HCT116 (cell line): ENCODE measurements at regions not wholly inside any gene's neighbourhood (a gene's known extent, or its start where the extent isn't known, plus 50 kb on each side); places are given as distances from the start of the nearest gene placed in this dataset.

ENCODE experiments used
- ATAC-seq: fragments of 200-7000 bp; cut with Tn5 transposase; 2 replicates; pipeline ENCODE4 v1.9.1; 2020; ENCODE audit warnings: mild to moderate bottlenecking, moderate library complexity
- BruUV-seq: library from RNA; stranded (reverse); fragments of 400-500 nt; replicated peaks from 2 replicates; lab custom pipeline; 2021; lab: Mats Ljungman, UMichigan
- CTCF ChIA-PET: fragments of 300-600 bp; sonication (Branson Sonifier 250); formaldehyde crosslinking; loops from one replicate; lab custom pipeline; 2021; ENCODE audit warnings: antibody characterized with exemption; lab: Charles Lee
- POLR2A ChIA-PET: fragments of 300-600, 350-600 bp; sonication (Branson Sonifier 250); formaldehyde crosslinking; loops from one replicate; lab custom pipeline; 2021; ENCODE audit warnings: antibody characterized with exemption; lab: Charles Lee
- RAD21 ChIA-PET, 2 experiments: fragments of 300-600 bp; sonication (Branson Sonifier 250); formaldehyde crosslinking; loops; one replicate each; lab custom pipeline; 2023; ENCODE audit warnings: low total read pairs in 2 of 2; ENCODE audit not compliant: uncharacterized antibody in 2 of 2, unreplicated experiment in 2 of 2, low non-redundant PET in 1 of 2; lab: Charles Lee
- DNase-seq: peaks from one replicate; pipeline ENCODE4 v3.0.0-alpha.2; 2010; ENCODE audit warnings: low read depth, low spot score
- H2AFZ ChIP-seq: fragments of 200-600 bp; shearing (Covaris generic), sonication (generic); 2 replicates; pipeline ENCODE4 v1.6.1; 2017; ENCODE audit warnings: low read depth, mixed run types, mixed read lengths, antibody characterized with exemption, low read length; ENCODE audit not compliant: poor library complexity, severe bottlenecking
- H3K27ac ChIP-seq: 2 replicates; pipeline ENCODE4 v1.5.1; 2012; ENCODE audit warnings: low read depth, low read length
- H3K27me3 ChIP-seq: fragments of 200-600 bp; sonication (generic); 2 replicates; pipeline ENCODE4 v1.6.1; 2016; ENCODE audit warnings: mixed run types, low read length, mixed read lengths; ENCODE audit not compliant: insufficient read depth
- H3K36me3 ChIP-seq, 2 experiments: fragments of 200-500 bp in 1 of 2; fragments of 200-600 bp in 1 of 2; sonication (Bioruptor generic) in 1 of 2; sonication (generic) in 1 of 2; 2 replicates each; pipeline versions ENCODE4 v1.5.1 to v1.6.1; 2014 to 2016; ENCODE audit warnings: low read length in 2 of 2, inconsistent platforms in 1 of 2, mixed read lengths in 1 of 2, mixed run types in 1 of 2; ENCODE audit not compliant: insufficient read depth in 2 of 2, control insufficient read depth in 1 of 2
- H3K4me1 ChIP-seq, 2 experiments: fragments of 200-600 bp in 1 of 2; sonication (generic) in 1 of 2; 2 replicates each; pipeline versions ENCODE4 v1.5.1 to v1.6.1; 2012 to 2017; ENCODE audit warnings: low read length in 2 of 2, inconsistent platforms in 1 of 2, mild to moderate bottlenecking in 1 of 2, mixed read lengths in 1 of 2, mixed run types in 1 of 2, moderate library complexity in 1 of 2; ENCODE audit not compliant: insufficient read depth in 2 of 2, control insufficient read depth in 1 of 2
- H3K4me2 ChIP-seq: fragments of 200-600 bp; sonication (generic); 2 replicates; pipeline ENCODE4 v1.6.1; 2017; ENCODE audit warnings: mixed run types, low read length, mixed read lengths
- H3K4me3 ChIP-seq, 2 experiments: fragments of 200-600 bp in 1 of 2; sonication (generic) in 1 of 2; replicated peaks in 1 of 2; 2 replicates each; pipeline ENCODE4 v1.5.1; 2011 to 2016; ENCODE audit warnings: low read length in 2 of 2, control low read depth in 1 of 2, low read depth in 1 of 2, mild to moderate bottlenecking in 1 of 2, mixed read lengths in 1 of 2, mixed run types in 1 of 2
- H3K79me2 ChIP-seq: fragments of 200-600 bp; sonication (generic); 2 replicates; pipeline ENCODE4 v1.6.1; 2017; ENCODE audit warnings: mild to moderate bottlenecking, mixed run types, low read length, moderate library complexity, mixed read lengths; ENCODE audit not compliant: insufficient read depth
- H3K9ac ChIP-seq: fragments of 200-600 bp; sonication (generic); 2 replicates; pipeline ENCODE4 v1.6.1; 2016; ENCODE audit warnings: low read length, mixed read lengths
- H3K9me2 ChIP-seq: fragments of 200-600 bp; sonication (generic), shearing (Covaris generic); 2 replicates; pipeline ENCODE4 v1.6.1; 2017; ENCODE audit warnings: mixed run types, mild to moderate bottlenecking, moderate library complexity; ENCODE audit not compliant: insufficient read depth
- H3K9me3 ChIP-seq, 2 experiments: fragments of 200-500 bp in 1 of 2; fragments of 200-600 bp in 1 of 2; sonication (Bioruptor generic) in 1 of 2; sonication (generic) in 1 of 2; 2 replicates each; pipeline ENCODE4 v1.6.1; 2014 to 2017; ENCODE audit warnings: low read length in 2 of 2, mixed read lengths in 2 of 2, inconsistent platforms in 1 of 2, low read depth in 1 of 2, mild to moderate bottlenecking in 1 of 2, mixed run types in 1 of 2, moderate library complexity in 1 of 2; ENCODE audit not compliant: control insufficient read depth in 1 of 2, insufficient read depth in 1 of 2
- H4K20me1 ChIP-seq: fragments of 200-600 bp; sonication (generic), shearing (Covaris generic); 2 replicates; pipeline ENCODE4 v1.6.1; 2017; ENCODE audit warnings: mixed run types, mild to moderate bottlenecking, moderate library complexity; ENCODE audit not compliant: insufficient read depth
- CEBPB ChIP-seq: IDR thresholded peaks from 2 replicates; pipeline ENCODE4 v1.6.1; 2012; ENCODE audit warnings: low read depth
- EGR1 ChIP-seq: IDR thresholded peaks from 2 replicates; pipeline ENCODE4 v1.6.1; 2012; ENCODE audit warnings: low read depth
- EZH2 ChIP-seq: fragments of 200-600 bp; sonication (generic); IDR thresholded peaks from 2 replicates; pipeline ENCODE4 v1.6.1; 2017; ENCODE audit warnings: antibody characterized with exemption, mixed run types
- EZH2phosphoT487 ChIP-seq: fragments of 200-600 bp; IDR thresholded peaks from 2 replicates; pipeline ENCODE4 v1.6.1; 2018; ENCODE audit warnings: antibody characterized with exemption, borderline replicate concordance
- FOSL1 ChIP-seq: IDR thresholded peaks from 2 replicates; pipeline ENCODE4 v1.6.1; 2012; ENCODE audit warnings: low read depth
- JUND ChIP-seq: IDR thresholded peaks from 2 replicates; pipeline ENCODE4 v1.6.1; 2012
- POLR2A ChIP-seq: IDR thresholded peaks from 2 replicates; pipeline ENCODE4 v1.7.0; 2011; ENCODE audit warnings: borderline replicate concordance; ENCODE audit not compliant: insufficient read depth, insufficient read length; ENCODE audit errors: extremely low read depth
- POLR2AphosphoS5 ChIP-seq: IDR thresholded peaks from 2 replicates; pipeline ENCODE4 v1.6.1; 2011; ENCODE audit warnings: mild to moderate bottlenecking, low read depth, low read length, moderate library complexity
- RAD21 ChIP-seq: IDR thresholded peaks from 2 replicates; pipeline ENCODE4 v1.6.1; 2012; ENCODE audit warnings: low read depth, mild to moderate bottlenecking
- REST ChIP-seq: IDR thresholded peaks from 2 replicates; pipeline ENCODE4 v1.6.1; 2012; ENCODE audit warnings: low read depth
- SRF ChIP-seq: IDR thresholded peaks from 2 replicates; pipeline ENCODE4 v1.6.1; 2012; ENCODE audit warnings: low read depth
- YY1 ChIP-seq: IDR thresholded peaks from 2 replicates; pipeline ENCODE4 v1.6.1; 2011; ENCODE audit warnings: low read length, low read depth, moderate library complexity, mild to moderate bottlenecking; ENCODE audit not compliant: insufficient replicate concordance; ENCODE audit errors: extremely low read depth
- ZBTB33 ChIP-seq: IDR thresholded peaks from 2 replicates; pipeline ENCODE4 v1.6.1; 2011; ENCODE audit warnings: mild to moderate bottlenecking, low read length, moderate library complexity; ENCODE audit not compliant: insufficient replicate concordance; ENCODE audit errors: extremely low read depth
- ZFX ChIP-seq: fragments of 450-650 bp; IDR thresholded peaks from 2 replicates; pipeline ENCODE4 v1.6.1; 2017
- ZNF274 ChIP-seq: fragments of 200-500 bp; sonication (Bioruptor generic); IDR thresholded peaks from 2 replicates; pipeline ENCODE4 v1.6.1; 2014; ENCODE audit warnings: mild to moderate bottlenecking, low read depth, low read length, inconsistent platforms
- intact Hi-C: fragments of 100-400 bp; cut with micrococcal nuclease; formaldehyde crosslinking; loops from 2 replicates; pipeline ENCODE4 v1.10.0; 2022
- TF ChIP-seq, protein P1 (sequence below), 3 experiments: fragments of 200-600 bp in 1 of 3; sonication (generic) in 1 of 3; IDR thresholded peaks in 2 of 3; conservative IDR thresholded peaks in 1 of 3; 2 replicates each; pipeline ENCODE4 v1.5.1; 2012 to 2017; ENCODE audit warnings: low read depth in 2 of 3, low read length in 2 of 3, antibody characterized with exemption in 1 of 3, borderline replicate concordance in 1 of 3, control low read depth in 1 of 3, mild to moderate bottlenecking in 1 of 3, mixed read lengths in 1 of 3, mixed run types in 1 of 3, moderate library complexity in 1 of 3; ENCODE audit not compliant: insufficient read depth in 1 of 3
- TF ChIP-seq, protein P2 (sequence below): IDR thresholded peaks from 2 replicates; pipeline ENCODE4 v1.6.1; 2012

DNA sequence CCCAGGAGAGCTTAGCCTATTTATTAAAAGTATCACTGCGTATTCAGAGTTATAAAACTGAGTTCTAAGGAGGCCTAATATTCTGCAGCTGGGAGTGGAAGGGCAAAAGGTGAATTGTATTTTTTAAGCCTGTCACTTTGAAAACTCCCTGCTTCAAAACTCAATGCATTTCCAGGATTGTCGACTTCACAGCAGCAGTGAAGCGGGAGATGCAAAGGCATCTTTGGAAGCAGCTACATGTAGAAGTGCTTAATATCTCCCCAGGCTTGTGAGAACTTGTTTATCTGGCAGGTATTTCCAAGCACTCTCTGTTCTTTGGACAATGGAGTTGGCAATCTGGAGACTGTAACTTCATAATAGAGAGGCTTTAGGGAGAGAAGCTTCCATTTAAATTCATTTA lies 717.5 kb upstream of the SLIT2 start:
- TF ChIP-seq REST (no peak), RAD21 (no peak), POLR2A (no peak), YY1 (no peak), POLR2AphosphoS5 (no peak), EZH2phosphoT487 (no peak), ZBTB33 (no peak), ZFX (no peak), SRF (no peak), JUND (no peak), ZNF274 (no peak), EZH2 (no peak), EGR1 (no peak), FOSL1 (no peak), CEBPB (no peak)
- TF ChIP-seq, protein P1, sequence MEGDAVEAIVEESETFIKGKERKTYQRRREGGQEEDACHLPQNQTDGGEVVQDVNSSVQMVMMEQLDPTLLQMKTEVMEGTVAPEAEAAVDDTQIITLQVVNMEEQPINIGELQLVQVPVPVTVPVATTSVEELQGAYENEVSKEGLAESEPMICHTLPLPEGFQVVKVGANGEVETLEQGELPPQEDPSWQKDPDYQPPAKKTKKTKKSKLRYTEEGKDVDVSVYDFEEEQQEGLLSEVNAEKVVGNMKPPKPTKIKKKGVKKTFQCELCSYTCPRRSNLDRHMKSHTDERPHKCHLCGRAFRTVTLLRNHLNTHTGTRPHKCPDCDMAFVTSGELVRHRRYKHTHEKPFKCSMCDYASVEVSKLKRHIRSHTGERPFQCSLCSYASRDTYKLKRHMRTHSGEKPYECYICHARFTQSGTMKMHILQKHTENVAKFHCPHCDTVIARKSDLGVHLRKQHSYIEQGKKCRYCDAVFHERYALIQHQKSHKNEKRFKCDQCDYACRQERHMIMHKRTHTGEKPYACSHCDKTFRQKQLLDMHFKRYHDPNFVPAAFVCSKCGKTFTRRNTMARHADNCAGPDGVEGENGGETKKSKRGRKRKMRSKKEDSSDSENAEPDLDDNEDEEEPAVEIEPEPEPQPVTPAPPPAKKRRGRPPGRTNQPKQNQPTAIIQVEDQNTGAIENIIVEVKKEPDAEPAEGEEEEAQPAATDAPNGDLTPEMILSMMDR (IDR thresholded peaks at IDR 0.05 in 2 of 3, conservative IDR thresholded peaks at IDR 0.05 in 1 of 3; ENCODE audit: borderline replicate concordance in 1 of 3, insufficient read depth in 1 of 3, low read depth in 2 of 3, low read length in 2 of 3) = no peak
- TF ChIP-seq, protein P2, sequence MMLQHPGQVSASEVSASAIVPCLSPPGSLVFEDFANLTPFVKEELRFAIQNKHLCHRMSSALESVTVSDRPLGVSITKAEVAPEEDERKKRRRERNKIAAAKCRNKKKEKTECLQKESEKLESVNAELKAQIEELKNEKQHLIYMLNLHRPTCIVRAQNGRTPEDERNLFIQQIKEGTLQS = no peak
- no TSS peak for BruUV-seq
- Histone ChIP-seq H2AFZ (no peak overlapping the region), H3K4me2 (no peak overlapping the region), H3K36me3 (no peaks in the 10 kb centered on the region), H3K9me3 (no peaks in the 10 kb centered on the region), H3K4me1 (no peaks in the 10 kb centered on the region), H3K27me3 (no peaks in the 10 kb centered on the region), H3K9ac (no peak overlapping the region), H3K4me3 (no peak overlapping the region), H3K27ac (no peak overlapping the region), H3K9me2 (no peaks in the 10 kb centered on the region), H4K20me1 (no peaks in the 10 kb centered on the region), H3K79me2 (no peaks in the 10 kb centered on the region)
- CTCF ChIA-PET = no interaction called here
- intact Hi-C loops = no loop called here
- RAD21 ChIA-PET = no interaction called here
- ATAC-seq = no peak
- DNase-seq = no peak
- POLR2A ChIA-PET = no interaction called here
